ENCODE measurements at regions not wholly inside any gene's neighbourhood (a gene's known extent, or its start where the extent isn't known, plus 50 kb on each side); places are given as distances from the start of the nearest gene placed in this dataset.

- Histone ChIP-seq H3K4me2 (no peak overlapping the region), H2AFZ (no peak overlapping the region), H3K4me3 (no peak overlapping the region), H3K27ac (no peak overlapping the region), H3K79me2 (no peaks in the 10 kb centered on the region), H3K9me2 (replicated peaks; ENCODE audit: insufficient read depth) (no peaks in the 10 kb centered on the region), H3K9me3 (ENCODE audit: low read depth) (peaks cover 4% of the 10 kb centered on the region), H3K36me3 (replicated peaks; ENCODE audit: insufficient read depth, low read depth) (no peaks in the 10 kb centered on the region), H3K4me1 (ENCODE audit: insufficient read depth) (no peaks in the 10 kb centered on the region), H3K27me3 (no peaks in the 10 kb centered on the region), H4K20me1 (ENCODE audit: insufficient read depth, poor library complexity, severe bottlenecking) (no peaks in the 10 kb centered on the region)
- TF ChIP-seq, protein P1, sequence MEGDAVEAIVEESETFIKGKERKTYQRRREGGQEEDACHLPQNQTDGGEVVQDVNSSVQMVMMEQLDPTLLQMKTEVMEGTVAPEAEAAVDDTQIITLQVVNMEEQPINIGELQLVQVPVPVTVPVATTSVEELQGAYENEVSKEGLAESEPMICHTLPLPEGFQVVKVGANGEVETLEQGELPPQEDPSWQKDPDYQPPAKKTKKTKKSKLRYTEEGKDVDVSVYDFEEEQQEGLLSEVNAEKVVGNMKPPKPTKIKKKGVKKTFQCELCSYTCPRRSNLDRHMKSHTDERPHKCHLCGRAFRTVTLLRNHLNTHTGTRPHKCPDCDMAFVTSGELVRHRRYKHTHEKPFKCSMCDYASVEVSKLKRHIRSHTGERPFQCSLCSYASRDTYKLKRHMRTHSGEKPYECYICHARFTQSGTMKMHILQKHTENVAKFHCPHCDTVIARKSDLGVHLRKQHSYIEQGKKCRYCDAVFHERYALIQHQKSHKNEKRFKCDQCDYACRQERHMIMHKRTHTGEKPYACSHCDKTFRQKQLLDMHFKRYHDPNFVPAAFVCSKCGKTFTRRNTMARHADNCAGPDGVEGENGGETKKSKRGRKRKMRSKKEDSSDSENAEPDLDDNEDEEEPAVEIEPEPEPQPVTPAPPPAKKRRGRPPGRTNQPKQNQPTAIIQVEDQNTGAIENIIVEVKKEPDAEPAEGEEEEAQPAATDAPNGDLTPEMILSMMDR (IDR thresholded peaks at IDR 0.05; ENCODE audit: poor library complexity), result no peak
- TF ChIP-seq EZH2phosphoT487 (IDR thresholded peaks at IDR 0.05; ENCODE audit: low read depth, severe bottlenecking, unreplicated experiment) (no peak), EZH2 (IDR thresholded peaks at IDR 0.05; ENCODE audit: borderline replicate concordance) (no peak)
- WGBS (ENCODE audit: low lambda C conversion rate, missing lambda C conversion rate), result 80% methylated on average over 2 of the region's 2 CpGs
- no peak for DNase-seq (ENCODE audit: low spot score)
Measured at GRCh38 chr21:28196981-28197380, 795.7 kb downstream of the LTN1 start.

DNA sequence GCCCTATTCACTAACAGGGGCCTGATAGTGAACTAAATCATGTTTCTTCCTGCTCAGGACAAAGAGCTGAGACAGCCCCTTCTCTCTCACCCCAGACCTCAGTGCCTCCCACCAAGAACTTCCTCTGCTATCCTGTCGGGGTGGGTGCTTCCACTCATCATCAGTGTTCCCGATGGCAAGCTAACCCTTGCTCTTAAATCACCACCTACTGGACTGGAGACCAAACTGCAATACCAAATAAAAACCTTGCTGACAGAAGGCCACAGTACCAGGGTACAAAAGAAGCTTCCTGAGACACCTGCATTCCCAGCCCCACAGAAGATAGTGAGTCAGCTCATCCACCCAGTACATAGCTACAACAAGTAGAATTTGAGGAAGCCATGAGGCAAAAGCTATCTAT is 799.5 kb downstream of the LTN1 start:
- Histone ChIP-seq H3K9me3 (ENCODE audit: low read depth) (peaks cover 4% of the 10 kb centered on the region), H3K27me3 (no peaks in the 10 kb centered on the region), H4K20me1 (ENCODE audit: insufficient read depth, poor library complexity, severe bottlenecking) (no peaks in the 10 kb centered on the region), H3K9me2 (replicated peaks; ENCODE audit: insufficient read depth) (no peaks in the 10 kb centered on the region), H3K79me2 (no peaks in the 10 kb centered on the region), H2AFZ (no peak overlapping the region), H3K4me2 (no peak overlapping the region), H3K36me3 (replicated peaks; ENCODE audit: insufficient read depth, low read depth) (no peaks in the 10 kb centered on the region), H3K4me1 (ENCODE audit: insufficient read depth) (no peaks in the 10 kb centered on the region), H3K4me3 (no peak overlapping the region), H3K27ac (no peak overlapping the region)
- TF ChIP-seq EZH2phosphoT487 (IDR thresholded peaks at IDR 0.05; ENCODE audit: low read depth, severe bottlenecking, unreplicated experiment), result no peak
- TF ChIP-seq EZH2 (IDR thresholded peaks at IDR 0.05; ENCODE audit: borderline replicate concordance), result no peak
- TF ChIP-seq, protein P1 (IDR thresholded peaks at IDR 0.05; ENCODE audit: poor library complexity), result no peak
- WGBS (ENCODE audit: low lambda C conversion rate, missing lambda C conversion rate), result 51% methylated on average over 2 of the region's 2 CpGs
- no peak for DNase-seq (ENCODE audit: low spot score)

DNA sequence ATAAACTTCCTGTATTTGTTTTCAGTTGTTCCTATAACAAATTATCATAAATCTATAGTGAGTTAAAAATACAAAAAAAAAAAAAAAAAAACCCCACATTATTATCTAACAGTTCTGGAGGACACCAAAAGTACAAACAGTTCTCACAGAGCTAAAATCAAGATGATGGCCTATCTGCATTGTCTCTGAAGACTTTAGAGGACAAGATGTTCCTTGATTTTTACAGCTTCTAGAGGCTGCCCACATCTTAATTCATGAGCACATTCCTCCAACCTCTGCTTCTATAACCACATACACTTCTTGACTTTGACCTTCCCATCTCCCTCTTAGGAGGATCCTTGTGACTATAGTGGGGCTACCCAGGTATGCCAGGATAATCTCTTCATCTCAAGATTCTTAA is 806.1 kb downstream of the LTN1 start:
- no peak overlapping the region for H3K27ac ChIP-seq
- no peaks in the 10 kb centered on the region for H4K20me1 ChIP-seq (ENCODE audit: insufficient read depth, poor library complexity, severe bottlenecking)
- no peak overlapping the region for H2AFZ ChIP-seq
- TF ChIP-seq EZH2 (IDR thresholded peaks at IDR 0.05; ENCODE audit: borderline replicate concordance), result no peak
- TF ChIP-seq, protein P1 (IDR thresholded peaks at IDR 0.05; ENCODE audit: poor library complexity), result no peak
- TF ChIP-seq EZH2phosphoT487 (IDR thresholded peaks at IDR 0.05; ENCODE audit: low read depth, severe bottlenecking, unreplicated experiment), result no peak
- no peak overlapping the region for H3K4me3 ChIP-seq
- H3K9me2 ChIP-seq (replicated peaks; ENCODE audit: insufficient read depth), result no peaks in the 10 kb centered on the region
- no peaks in the 10 kb centered on the region for H3K4me1 ChIP-seq (ENCODE audit: insufficient read depth)
- no peak overlapping the region for H3K4me2 ChIP-seq
- no peaks in the 10 kb centered on the region for H3K9me3 ChIP-seq (ENCODE audit: low read depth)
- H3K79me2 ChIP-seq, result no peaks in the 10 kb centered on the region
- no peak for DNase-seq (ENCODE audit: low spot score)
- H3K27me3 ChIP-seq, result no peaks in the 10 kb centered on the region
- no peaks in the 10 kb centered on the region for H3K36me3 ChIP-seq (replicated peaks; ENCODE audit: insufficient read depth, low read depth)

- H2AFZ ChIP-seq, result no peak overlapping the region
- WGBS (ENCODE audit: low lambda C conversion rate, missing lambda C conversion rate), result 95% methylated on average over 4 of the region's 4 CpGs
- H3K36me3 ChIP-seq (replicated peaks; ENCODE audit: insufficient read depth, low read depth), result no peaks in the 10 kb centered on the region
- TF ChIP-seq EZH2 (IDR thresholded peaks at IDR 0.05; ENCODE audit: borderline replicate concordance) (no peak), EZH2phosphoT487 (IDR thresholded peaks at IDR 0.05; ENCODE audit: low read depth, severe bottlenecking, unreplicated experiment) (no peak)
- TF ChIP-seq, protein P1 (IDR thresholded peaks at IDR 0.05; ENCODE audit: poor library complexity), result no peak
- H3K9me3 ChIP-seq (ENCODE audit: low read depth), result no peaks in the 10 kb centered on the region
- H3K4me1 ChIP-seq (ENCODE audit: insufficient read depth), result no peaks in the 10 kb centered on the region
- H4K20me1 ChIP-seq (ENCODE audit: insufficient read depth, poor library complexity, severe bottlenecking), result no peaks in the 10 kb centered on the region
- H3K27ac ChIP-seq, result no peak overlapping the region
- no peaks in the 10 kb centered on the region for H3K27me3 ChIP-seq
- DNase-seq (ENCODE audit: low spot score), result no peak
- H3K79me2 ChIP-seq, result no peaks in the 10 kb centered on the region
- H3K9me2 ChIP-seq (replicated peaks; ENCODE audit: insufficient read depth), result no peaks in the 10 kb centered on the region
- H3K4me2 ChIP-seq, result no peak overlapping the region
- no peak overlapping the region for H3K4me3 ChIP-seq
Measured at GRCh38 chr21:28181730-28182129, 810.9 kb downstream of the LTN1 start.
